ENCODE measurements at regions not wholly inside any gene's neighbourhood (a gene's known extent, or its start where the extent isn't known, plus 50 kb on each side); places are given as distances from the start of the nearest gene placed in this dataset.

GRCh38 chr9:89862316-89862715 lies 257.5 kb downstream of the GADD45G start:
- no peaks in the 10 kb centered on the region for H3K9me3 ChIP-seq
- intact Hi-C loops (cut with DNase I), result no loop called here
- no peak overlapping the region for H3K4me3 ChIP-seq
- no peak for TF ChIP-seq CTCF (IDR thresholded peaks at IDR 0.05)
- no peaks in the 10 kb centered on the region for H3K36me3 ChIP-seq
- no peak overlapping the region for H3K27ac ChIP-seq
- DNase-seq (ENCODE audit: low spot score in 2 of 2), result no peak
- no peaks in the 10 kb centered on the region for H3K4me1 ChIP-seq
- no peaks in the 10 kb centered on the region for H3K27me3 ChIP-seq

- H3K9me3 ChIP-seq, result no peaks in the 10 kb centered on the region
- H3K4me1 ChIP-seq, result no peaks in the 10 kb centered on the region
- no peak overlapping the region for H3K27ac ChIP-seq
- no peaks in the 10 kb centered on the region for H3K36me3 ChIP-seq
- intact Hi-C loops (cut with DNase I), result no loop called here
- DNase-seq (ENCODE audit: low spot score in 2 of 2), result no peak
- no peak overlapping the region for H3K4me3 ChIP-seq
- no peaks in the 10 kb centered on the region for H3K27me3 ChIP-seq
- TF ChIP-seq CTCF (IDR thresholded peaks at IDR 0.05), result no peak
Observed at GRCh38 chr9:89863141-89863540, 258.3 kb downstream of the GADD45G start.

GRCh38 chr9:89863837-89864236 lies 259.0 kb downstream of the GADD45G start:
- no peak for TF ChIP-seq CTCF (IDR thresholded peaks at IDR 0.05)
- Histone ChIP-seq H3K27me3 (no peaks in the 10 kb centered on the region), H3K36me3 (no peaks in the 10 kb centered on the region), H3K27ac (no peak overlapping the region), H3K4me3 (no peak overlapping the region), H3K9me3 (no peaks in the 10 kb centered on the region), H3K4me1 (no peaks in the 10 kb centered on the region)
- DNase-seq (ENCODE audit: low spot score in 2 of 2), result no peak
- intact Hi-C loops (cut with DNase I), result no loop called here

- no peak for TF ChIP-seq CTCF (IDR thresholded peaks at IDR 0.05)
- no peaks in the 10 kb centered on the region for H3K27me3 ChIP-seq
- no peak for DNase-seq (ENCODE audit: low spot score in 2 of 2)
- no peak overlapping the region for H3K27ac ChIP-seq
- H3K9me3 ChIP-seq, result no peaks in the 10 kb centered on the region
- intact Hi-C loops (cut with DNase I), result no loop called here
- no peaks in the 10 kb centered on the region for H3K36me3 ChIP-seq
- H3K4me3 ChIP-seq, result no peak overlapping the region
- no peaks in the 10 kb centered on the region for H3K4me1 ChIP-seq
Observed at GRCh38 chr9:89864257-89864656, 259.4 kb downstream of the GADD45G start.

GRCh38 chr9:89864731-89865130 lies 259.9 kb downstream of the GADD45G start:
- Histone ChIP-seq H3K27ac (no peak overlapping the region), H3K36me3 (no peaks in the 10 kb centered on the region), H3K4me3 (no peak overlapping the region), H3K9me3 (no peaks in the 10 kb centered on the region), H3K4me1 (no peaks in the 10 kb centered on the region), H3K27me3 (no peaks in the 10 kb centered on the region)
- no peak for DNase-seq (ENCODE audit: low spot score in 2 of 2)
- intact Hi-C loops (cut with DNase I), result no loop called here
- no peak for TF ChIP-seq CTCF (IDR thresholded peaks at IDR 0.05)

- H3K9me3 ChIP-seq, result no peaks in the 10 kb centered on the region
- H3K27ac ChIP-seq, result no peak overlapping the region
- no peaks in the 10 kb centered on the region for H3K27me3 ChIP-seq
- no peaks in the 10 kb centered on the region for H3K4me1 ChIP-seq
- no peak for TF ChIP-seq CTCF (IDR thresholded peaks at IDR 0.05)
- intact Hi-C loops (cut with DNase I), result no loop called here
- H3K4me3 ChIP-seq, result no peak overlapping the region
- H3K36me3 ChIP-seq, result no peaks in the 10 kb centered on the region
- no peak for DNase-seq (ENCODE audit: low spot score in 2 of 2)
Observed at GRCh38 chr9:89865357-89865756, 260.5 kb downstream of the GADD45G start.

All from ascending aorta (tissue), 2 donors.